ENCODE measurements at regions not wholly inside any gene's neighbourhood (a gene's known extent, or its start where the extent isn't known, plus 50 kb on each side); places are given as distances from the start of the nearest gene placed in this dataset.
"Not testable (repeated sequence)": the region's sequence is repeated elsewhere in the genome, so short reads cannot be mapped to it uniquely, and the experiment has no call there.

DNA sequence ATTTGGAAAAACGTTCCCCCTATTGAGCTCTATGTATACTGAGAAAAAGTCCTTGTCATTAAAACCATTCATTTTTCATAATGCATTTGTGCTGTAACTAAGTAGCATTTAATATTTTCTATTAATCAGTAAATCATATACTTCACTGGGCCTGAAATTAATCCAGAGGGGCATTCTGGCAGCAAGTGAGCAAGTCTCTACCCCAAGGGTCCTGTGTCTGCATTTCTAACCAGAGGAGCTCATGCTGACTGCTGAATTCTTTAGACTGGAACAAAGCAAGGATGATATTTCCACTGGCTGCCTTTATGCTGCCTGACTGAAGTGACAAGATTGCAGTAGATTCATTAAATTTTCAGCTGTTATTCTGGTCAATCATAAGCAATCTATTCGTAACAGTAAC lies 246.5 kb downstream of the SLITRK2 start:
- H3K9ac ChIP-seq (ENCODE audit: low read depth in 2 of 2, low read length in 2 of 2), result no peak overlapping the region
- no peak for TF ChIP-seq CTCF (IDR thresholded peaks at IDR 0.05)
- no peak overlapping the region for H3K4me3 ChIP-seq
- H3K36me3 ChIP-seq, result no peaks in the 10 kb centered on the region
- no peaks in the 10 kb centered on the region for H3K9me3 ChIP-seq
- intact Hi-C loops (cut with DNase I), result no loop called here
- no peak overlapping the region for H3K27ac ChIP-seq
- no peak for DNase-seq
- no peaks in the 10 kb centered on the region for H3K4me1 ChIP-seq
- no peaks in the 10 kb centered on the region for H3K27me3 ChIP-seq

GRCh38 chrX:146090732-146091131 lies 273.1 kb downstream of the SLITRK2 start:
- Histone ChIP-seq H3K9ac (ENCODE audit: low read depth in 2 of 2, low read length in 2 of 2) (no peak overlapping the region), H3K4me3 (no peak overlapping the region)
- no peak for TF ChIP-seq CTCF (IDR thresholded peaks at IDR 0.05)

DNA sequence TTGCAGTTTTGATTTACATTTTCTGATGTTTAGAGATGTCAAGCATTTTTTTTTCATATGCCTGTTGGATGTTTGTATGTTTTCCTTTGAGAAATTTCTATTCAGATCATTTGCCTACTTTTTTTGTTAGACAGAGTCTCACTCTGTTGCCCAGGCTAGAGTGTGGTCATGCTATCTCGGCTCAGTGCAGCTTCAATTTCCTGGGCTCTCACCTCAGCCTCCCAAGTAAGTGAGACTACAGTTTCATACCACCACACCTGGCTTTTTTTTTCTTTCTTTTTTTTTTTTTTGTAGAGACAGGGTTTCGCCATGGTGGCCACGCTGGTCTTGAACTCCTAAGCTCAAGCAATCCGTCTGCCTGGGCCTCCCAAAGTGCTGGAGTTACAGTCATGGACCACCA lies 291.7 kb downstream of the SLITRK2 start:
- no peak overlapping the region for H3K27ac ChIP-seq
- no peak for TF ChIP-seq CTCF (IDR thresholded peaks at IDR 0.05)
- no peak for DNase-seq
- no peaks in the 10 kb centered on the region for H3K27me3 ChIP-seq
- no peak overlapping the region for H3K9ac ChIP-seq (ENCODE audit: low read depth in 2 of 2, low read length in 2 of 2)
- no peaks in the 10 kb centered on the region for H3K4me1 ChIP-seq
- no peaks in the 10 kb centered on the region for H3K36me3 ChIP-seq
- no peaks in the 10 kb centered on the region for H3K9me3 ChIP-seq
- H3K4me3 ChIP-seq, result no peak overlapping the region
- intact Hi-C loops (cut with DNase I), result no loop called here

More at GRCh38 chrX:146090732-146091131, 273.1 kb downstream of the SLITRK2 start:
- no peaks in the 10 kb centered on the region for H3K27me3 ChIP-seq
- intact Hi-C loops (cut with DNase I), result no loop called here
- H3K4me1 ChIP-seq, result no peaks in the 10 kb centered on the region
- no peaks in the 10 kb centered on the region for H3K36me3 ChIP-seq
- no peak for DNase-seq
- no peaks in the 10 kb centered on the region for H3K9me3 ChIP-seq
- H3K27ac ChIP-seq, result no peak overlapping the region

DNA sequence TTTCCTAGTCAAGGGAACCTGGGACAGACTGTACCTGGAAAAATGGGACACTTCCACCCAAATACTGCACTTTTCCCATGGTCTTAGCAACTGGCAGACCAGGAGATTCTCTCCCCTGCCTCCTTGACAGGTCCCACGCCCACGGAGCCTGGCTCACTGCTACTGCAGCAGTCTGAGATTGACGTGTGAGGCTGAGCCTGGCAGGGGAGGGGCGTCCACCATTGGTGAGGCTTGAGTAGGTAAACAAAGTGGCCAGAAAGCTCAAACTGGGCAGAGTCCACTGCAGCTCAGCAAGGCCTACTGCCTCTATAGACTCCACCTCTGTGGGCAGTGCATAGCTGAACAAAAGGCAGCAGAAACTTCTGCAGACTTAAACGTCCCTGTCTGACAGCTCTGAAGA lies 301.4 kb downstream of the SLITRK2 start:
- H3K9ac ChIP-seq (ENCODE audit: low read depth in 2 of 2, low read length in 2 of 2); H3K4me3 ChIP-seq; H3K27me3 ChIP-seq; intact Hi-C loops (cut with DNase I); DNase-seq; H3K9me3 ChIP-seq; H3K36me3 ChIP-seq; H3K4me1 ChIP-seq; H3K27ac ChIP-seq: not testable (repeated sequence)

- H3K36me3 ChIP-seq, result no peaks in the 10 kb centered on the region
- no peaks in the 10 kb centered on the region for H3K27me3 ChIP-seq
- no peak for DNase-seq
- intact Hi-C loops (cut with DNase I), result no loop called here
- no peak for TF ChIP-seq CTCF (IDR thresholded peaks at IDR 0.05)
- H3K4me3 ChIP-seq, result no peak overlapping the region
- no peaks in the 10 kb centered on the region for H3K9me3 ChIP-seq
- H3K4me1 ChIP-seq, result no peaks in the 10 kb centered on the region
- no peak overlapping the region for H3K27ac ChIP-seq
- H3K9ac ChIP-seq (ENCODE audit: low read depth in 2 of 2, low read length in 2 of 2), result no peak overlapping the region
These were observed 310.0 kb downstream of the SLITRK2 start for GRCh38 chrX:146127617-146128016.

GRCh38 chrX:146141221-146141620 lies 323.6 kb downstream of the SLITRK2 start:
- TF ChIP-seq CTCF (IDR thresholded peaks at IDR 0.05), result no peak
- H3K27me3 ChIP-seq, result no peaks in the 10 kb centered on the region
- H3K27ac ChIP-seq, result no peak overlapping the region
- H3K9ac ChIP-seq (ENCODE audit: low read depth in 2 of 2, low read length in 2 of 2), result no peak overlapping the region
- intact Hi-C loops (cut with DNase I), result no loop called here
- no peaks in the 10 kb centered on the region for H3K36me3 ChIP-seq
- H3K4me3 ChIP-seq, result no peak overlapping the region
- H3K9me3 ChIP-seq, result no peaks in the 10 kb centered on the region
- H3K4me1 ChIP-seq, result no peaks in the 10 kb centered on the region
- DNase-seq, result no peak
